ENCODE measurements at regions not wholly inside any gene's neighbourhood (a gene's known extent, or its start where the extent isn't known, plus 50 kb on each side); places are given as distances from the start of the nearest gene placed in this dataset.

DNA sequence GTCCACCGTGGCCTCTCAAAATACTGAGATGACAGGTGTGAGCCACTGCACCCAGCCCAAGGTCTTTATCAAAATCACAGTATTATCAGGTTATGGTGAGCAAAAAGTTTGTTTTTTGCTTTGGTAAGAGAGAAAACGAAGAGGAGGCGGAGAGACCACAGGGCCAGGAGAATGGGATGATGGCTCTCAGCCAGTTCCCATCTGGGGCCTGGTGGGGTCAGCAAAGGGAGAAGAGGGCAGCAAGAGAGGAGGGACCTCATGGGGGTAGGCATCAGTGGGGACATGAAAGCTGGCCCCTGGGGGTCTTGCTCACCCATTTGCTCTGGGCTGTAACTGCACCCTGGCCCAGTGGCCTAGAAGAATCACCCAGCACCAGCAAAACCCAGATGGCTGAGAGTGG is 190.2 kb downstream of the SHANK2 start:
- POLR2A ChIA-PET = no interaction called here
- TF ChIP-seq ZNF19 (tag by site-specific recombination; IDR thresholded peaks at IDR 0.05; ENCODE audit: low read depth) (no peak), SP7 (tag by site-specific recombination; IDR thresholded peaks at IDR 0.05) (no peak), ZNF416 (tag by site-specific recombination; IDR thresholded peaks at IDR 0.05) (no peak), KLF17 (tag by site-specific recombination; IDR thresholded peaks at IDR 0.05) (no peak), ZNF548 (tag by site-specific recombination; IDR thresholded peaks at IDR 0.05) (no peak), KLF9 (tag by site-specific recombination; IDR thresholded peaks at IDR 0.05; ENCODE audit: low read depth) (no peak), PBX3 (CRISPR knock-in tag; IDR thresholded peaks at IDR 0.05) (no peak), SCRT1 (tag by site-specific recombination; IDR thresholded peaks at IDR 0.05; ENCODE audit: borderline replicate concordance) (no peak), ZBTB49 (tag by site-specific recombination; IDR thresholded peaks at IDR 0.05; ENCODE audit: low read depth) (no peak), ZNF174 (tag by site-specific recombination; IDR thresholded peaks at IDR 0.05) (no peak), ZNF521 (tag by site-specific recombination; IDR thresholded peaks at IDR 0.05) (no peak), ZNF610 (tag by site-specific recombination; IDR thresholded peaks at IDR 0.05; ENCODE audit: borderline replicate concordance) (no peak), KLF10 (tag by site-specific recombination; IDR thresholded peaks at IDR 0.05) (no peak), ZNF580 (tag by site-specific recombination; IDR thresholded peaks at IDR 0.05) (no peak), ZBTB11 (tag by site-specific recombination; conservative IDR thresholded peaks at IDR 0.05; ENCODE audit: low read depth) (no peak)
- TF ChIP-seq, protein P1, sequence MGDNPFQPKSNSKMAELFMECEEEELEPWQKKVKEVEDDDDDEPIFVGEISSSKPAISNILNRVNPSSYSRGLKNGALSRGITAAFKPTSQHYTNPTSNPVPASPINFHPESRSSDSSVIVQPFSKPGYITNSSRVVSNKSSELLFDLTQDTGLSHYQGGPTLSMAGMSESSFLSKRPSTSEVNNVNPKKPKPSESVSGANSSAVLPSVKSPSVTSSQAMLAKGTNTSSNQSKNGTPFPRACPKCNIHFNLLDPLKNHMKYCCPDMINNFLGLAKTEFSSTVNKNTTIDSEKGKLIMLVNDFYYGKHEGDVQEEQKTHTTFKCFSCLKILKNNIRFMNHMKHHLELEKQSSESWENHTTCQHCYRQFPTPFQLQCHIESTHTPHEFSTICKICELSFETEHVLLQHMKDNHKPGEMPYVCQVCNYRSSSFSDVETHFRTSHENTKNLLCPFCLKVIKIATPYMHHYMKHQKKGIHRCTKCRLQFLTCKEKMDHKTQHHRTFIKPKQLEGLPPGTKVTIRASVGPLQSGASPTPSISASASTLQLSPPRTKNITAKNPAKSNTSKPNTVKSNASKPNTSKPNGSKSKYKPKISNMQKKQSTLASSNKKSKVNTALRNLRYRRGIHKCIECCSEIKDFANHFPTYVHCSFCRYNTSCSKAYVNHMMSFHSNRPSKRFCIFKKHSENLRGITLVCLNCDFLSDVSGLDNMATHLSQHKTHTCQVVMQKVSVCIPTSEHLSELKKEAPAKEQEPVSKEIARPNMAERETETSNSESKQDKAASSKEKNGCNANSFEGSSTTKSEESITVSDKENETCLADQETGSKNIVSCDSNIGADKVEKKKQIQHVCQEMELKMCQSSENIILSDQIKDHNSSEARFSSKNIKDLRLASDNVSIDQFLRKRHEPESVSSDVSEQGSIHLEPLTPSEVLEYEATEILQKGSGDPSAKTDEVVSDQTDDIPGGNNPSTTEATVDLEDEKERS (tag by site-specific recombination; IDR thresholded peaks at IDR 0.05) = no peak
- H3K36me3 ChIP-seq (ENCODE audit: control insufficient read depth in 2 of 2, insufficient read depth in 1 of 2, low read length in 2 of 2) = no peaks in the 10 kb centered on the region
- H3K9me3 ChIP-seq (ENCODE audit: control insufficient read depth, insufficient read depth, low read depth, low read length) = no peaks in the 10 kb centered on the region
- H3K4me3 ChIP-seq (ENCODE audit: low read depth, low read length) = no peak overlapping the region
- no peak overlapping the region for H3K27ac ChIP-seq (ENCODE audit: extremely low read depth, low read depth, low read length)
- no peaks in the 10 kb centered on the region for H3K4me1 ChIP-seq (ENCODE audit: control insufficient read depth, insufficient read depth, low read length)
- CTCF ChIA-PET = no interaction called here

Data from HEK293 (cell line).